Ishikawa (cell line): ENCODE measurements at regions not wholly inside any gene's neighbourhood (a gene's known extent, or its start where the extent isn't known, plus 50 kb on each side); places are given as distances from the start of the nearest gene placed in this dataset.

Source experiments
- EP300 ChIP-seq: IDR thresholded peaks from 2 replicates; pipeline ENCODE4 v1.6.1; 2012; ENCODE audit warnings: borderline replicate concordance
- RAD21 ChIP-seq: IDR thresholded peaks from 2 replicates; pipeline ENCODE4 v1.6.1; 2012; ENCODE audit warnings: low read depth

GRCh38 chr9:20250791-20251190 lies 371.5 kb downstream of the MLLT3 start:
- TF ChIP-seq EP300 (no peak), RAD21 (no peak)
